ENCODE measurements at regions not wholly inside any gene's neighbourhood (a gene's known extent, or its start where the extent isn't known, plus 50 kb on each side); places are given as distances from the start of the nearest gene placed in this dataset.

DNA sequence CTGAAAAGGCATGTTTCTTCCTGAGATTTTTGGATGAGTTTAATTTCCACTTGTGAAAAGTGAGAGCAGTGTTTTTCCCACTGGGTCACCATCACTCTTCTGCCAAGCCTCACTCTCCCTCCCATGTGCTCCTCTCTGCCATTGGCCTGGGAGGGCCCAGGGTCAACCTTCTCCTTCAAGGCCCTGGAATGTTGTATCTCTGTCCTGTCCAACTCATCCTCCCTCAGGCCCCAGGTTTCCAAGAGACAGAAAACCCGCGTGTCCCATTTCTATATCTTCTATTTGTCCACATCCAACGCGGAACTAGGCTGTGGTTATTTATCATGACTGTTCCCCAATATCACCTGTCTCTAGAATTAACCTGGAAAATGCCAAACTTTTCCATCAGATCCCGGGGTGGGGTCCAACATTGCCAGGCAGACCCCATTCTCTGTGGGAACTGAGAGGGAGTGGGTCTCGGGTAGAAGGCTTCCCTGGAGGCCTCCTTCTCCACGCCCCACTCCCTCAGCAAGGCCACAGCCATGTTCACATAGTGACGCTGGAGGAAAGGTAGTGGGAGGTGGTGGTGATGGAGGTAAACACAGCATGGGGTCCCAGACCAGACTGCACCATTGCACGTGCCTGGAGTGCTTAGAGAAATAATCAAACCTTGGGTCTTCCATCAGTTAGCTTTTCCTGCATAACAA lies 173.5 kb downstream of the SCP2D1 start:
- peak overlapping the region; percentile 8 for H3K27ac ChIP-seq
- no peaks in the 10 kb centered on the region for H3K27me3 ChIP-seq
- TF ChIP-seq POLR2A (IDR thresholded peaks at IDR 0.05) (no peak), POLR2AphosphoS5 (IDR thresholded peaks at IDR 0.05) (no peak), EP300 (IDR thresholded peaks at IDR 0.05) (no peak)
- TF ChIP-seq, protein P1, sequence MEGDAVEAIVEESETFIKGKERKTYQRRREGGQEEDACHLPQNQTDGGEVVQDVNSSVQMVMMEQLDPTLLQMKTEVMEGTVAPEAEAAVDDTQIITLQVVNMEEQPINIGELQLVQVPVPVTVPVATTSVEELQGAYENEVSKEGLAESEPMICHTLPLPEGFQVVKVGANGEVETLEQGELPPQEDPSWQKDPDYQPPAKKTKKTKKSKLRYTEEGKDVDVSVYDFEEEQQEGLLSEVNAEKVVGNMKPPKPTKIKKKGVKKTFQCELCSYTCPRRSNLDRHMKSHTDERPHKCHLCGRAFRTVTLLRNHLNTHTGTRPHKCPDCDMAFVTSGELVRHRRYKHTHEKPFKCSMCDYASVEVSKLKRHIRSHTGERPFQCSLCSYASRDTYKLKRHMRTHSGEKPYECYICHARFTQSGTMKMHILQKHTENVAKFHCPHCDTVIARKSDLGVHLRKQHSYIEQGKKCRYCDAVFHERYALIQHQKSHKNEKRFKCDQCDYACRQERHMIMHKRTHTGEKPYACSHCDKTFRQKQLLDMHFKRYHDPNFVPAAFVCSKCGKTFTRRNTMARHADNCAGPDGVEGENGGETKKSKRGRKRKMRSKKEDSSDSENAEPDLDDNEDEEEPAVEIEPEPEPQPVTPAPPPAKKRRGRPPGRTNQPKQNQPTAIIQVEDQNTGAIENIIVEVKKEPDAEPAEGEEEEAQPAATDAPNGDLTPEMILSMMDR (IDR thresholded peaks at IDR 0.05) = no peak
- H3K36me3 ChIP-seq = no peaks in the 10 kb centered on the region
- no peak overlapping the region for H3K4me3 ChIP-seq
- H3K9me3 ChIP-seq = no peaks in the 10 kb centered on the region
- no peak for DNase-seq (ENCODE audit: low spot score in 2 of 2)
- 88% methylated on average over 9 of the region's 9 CpGs for WGBS
- H3K4me1 ChIP-seq = peaks cover 11% of the 10 kb centered on the region

DNA sequence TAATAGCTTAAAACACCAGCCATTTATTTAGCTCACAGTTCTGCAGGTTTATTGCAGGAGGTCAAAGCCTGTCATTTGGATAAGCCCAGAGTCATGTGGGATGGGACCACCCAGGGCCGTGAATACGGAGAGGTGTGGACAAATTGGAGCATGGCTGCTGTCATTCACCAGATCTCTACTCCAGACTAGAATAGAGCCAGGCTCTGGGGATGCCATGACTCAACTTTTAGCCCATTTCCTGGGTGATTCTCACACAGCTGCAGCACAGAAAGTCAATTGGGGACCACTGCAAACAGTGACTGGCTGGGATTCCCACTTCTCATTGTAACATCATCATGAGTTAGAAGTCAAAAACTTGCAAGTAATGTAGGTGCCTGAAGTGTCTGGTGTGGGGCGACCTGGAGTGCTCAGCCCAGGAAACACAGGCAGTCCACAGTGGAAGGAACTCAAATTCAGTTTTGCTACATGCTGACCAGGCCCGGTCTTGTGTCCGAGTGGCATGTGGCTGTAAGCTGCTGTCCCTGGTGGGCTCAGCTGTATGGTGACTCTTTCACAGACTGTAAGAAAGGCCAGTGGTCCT lies 174.3 kb downstream of the SCP2D1 start:
- no peaks in the 10 kb centered on the region for H3K27me3 ChIP-seq
- peaks cover 11% of the 10 kb centered on the region for H3K4me1 ChIP-seq
- no peaks in the 10 kb centered on the region for H3K9me3 ChIP-seq
- no peak overlapping the region for H3K4me3 ChIP-seq
- no peak overlapping the region for H3K27ac ChIP-seq
- TF ChIP-seq POLR2AphosphoS5 (IDR thresholded peaks at IDR 0.05) = no peak
- no peak for TF ChIP-seq EP300 (IDR thresholded peaks at IDR 0.05)
- TF ChIP-seq, protein P1 (IDR thresholded peaks at IDR 0.05) = no peak
- TF ChIP-seq POLR2A (IDR thresholded peaks at IDR 0.05) = no peak
- no peaks in the 10 kb centered on the region for H3K36me3 ChIP-seq
- no peak for DNase-seq (ENCODE audit: low spot score in 2 of 2)
- WGBS = 96% methylated on average over 5 of the region's 5 CpGs

DNA sequence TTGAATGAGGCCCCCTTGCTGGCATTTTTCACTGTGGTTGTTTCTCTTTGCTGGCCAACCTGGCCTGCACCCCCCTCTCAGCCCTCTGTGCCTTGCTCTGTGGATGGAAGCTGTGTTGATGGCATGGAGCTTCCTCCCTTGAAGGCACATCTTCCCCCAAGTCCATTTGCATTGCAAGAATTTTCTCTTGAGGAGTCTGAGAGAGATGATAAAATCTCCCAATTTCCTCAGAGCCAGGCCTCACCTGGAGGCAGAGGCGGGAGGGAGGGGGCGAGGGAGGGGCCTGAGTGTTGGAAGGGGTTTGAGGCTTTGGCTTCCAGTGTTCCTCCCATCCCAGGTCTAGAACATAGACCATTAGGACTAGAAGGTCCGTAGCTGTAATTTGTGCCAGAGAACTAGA lies 175.1 kb downstream of the SCP2D1 start:
- TF ChIP-seq, protein P1 (IDR thresholded peaks at IDR 0.05) = no peak
- no peak for TF ChIP-seq EP300 (IDR thresholded peaks at IDR 0.05)
- TF ChIP-seq POLR2A (IDR thresholded peaks at IDR 0.05) = no peak
- no peak for TF ChIP-seq POLR2AphosphoS5 (IDR thresholded peaks at IDR 0.05)
- Histone ChIP-seq H3K4me3 (no peak overlapping the region), H3K27ac (no peak overlapping the region), H3K27me3 (no peaks in the 10 kb centered on the region), H3K36me3 (no peaks in the 10 kb centered on the region), H3K4me1 (peaks cover 11% of the 10 kb centered on the region), H3K9me3 (no peaks in the 10 kb centered on the region)
- DNase-seq (ENCODE audit: low spot score in 2 of 2) = no peak
- WGBS = 90% methylated on average over 3 of the region's 3 CpGs

DNA sequence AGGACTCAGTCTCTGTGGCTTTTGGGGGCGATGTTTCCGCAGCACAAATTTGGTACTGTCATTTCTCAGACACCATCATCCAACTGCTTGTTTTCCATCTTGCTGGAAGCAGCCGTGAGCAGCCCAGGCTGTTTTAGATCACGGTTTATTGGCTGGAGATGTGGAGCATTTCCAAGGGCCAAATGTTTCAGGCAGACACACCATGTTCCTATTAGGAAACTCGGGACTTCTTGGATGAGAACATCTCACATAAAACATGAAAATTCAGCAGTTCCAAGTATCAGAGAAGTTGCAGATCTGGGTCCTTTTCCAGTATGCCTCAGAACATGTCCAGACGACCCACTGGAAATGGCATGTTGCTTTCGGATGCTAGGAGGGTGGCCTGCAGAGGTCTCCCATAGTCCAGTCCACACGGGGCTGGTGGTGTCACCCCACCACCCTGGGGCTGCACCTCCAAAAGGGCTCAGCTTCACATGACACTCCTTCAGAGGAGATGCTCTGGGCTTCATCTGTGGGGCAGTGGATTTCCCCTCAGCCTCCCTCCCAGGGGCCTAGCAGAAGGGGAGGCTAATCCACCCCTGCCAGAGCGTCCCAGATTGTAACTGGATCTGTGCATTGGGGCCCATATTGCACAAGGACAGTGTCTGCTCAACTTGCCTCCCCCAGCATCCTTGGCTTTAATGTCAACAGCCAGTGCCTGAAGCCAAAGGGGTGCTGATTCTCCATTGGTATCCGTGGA lies 176.3 kb downstream of the SCP2D1 start:
- 34% methylated on average over 9 of the region's 10 CpGs for WGBS
- H3K9me3 ChIP-seq = no peaks in the 10 kb centered on the region
- peaks cover 11% of the 10 kb centered on the region for H3K4me1 ChIP-seq
- H3K36me3 ChIP-seq = no peaks in the 10 kb centered on the region
- DNase-seq (ENCODE audit: low spot score in 2 of 2) = no peak
- H3K4me3 ChIP-seq = no peak overlapping the region
- TF ChIP-seq POLR2AphosphoS5 (IDR thresholded peaks at IDR 0.05) = peak in 1 of 3 donors; percentile 30
- TF ChIP-seq, protein P1 (IDR thresholded peaks at IDR 0.05) = no peak
- H3K27ac ChIP-seq = peak overlapping the region; percentile 36
- no peaks in the 10 kb centered on the region for H3K27me3 ChIP-seq

DNA sequence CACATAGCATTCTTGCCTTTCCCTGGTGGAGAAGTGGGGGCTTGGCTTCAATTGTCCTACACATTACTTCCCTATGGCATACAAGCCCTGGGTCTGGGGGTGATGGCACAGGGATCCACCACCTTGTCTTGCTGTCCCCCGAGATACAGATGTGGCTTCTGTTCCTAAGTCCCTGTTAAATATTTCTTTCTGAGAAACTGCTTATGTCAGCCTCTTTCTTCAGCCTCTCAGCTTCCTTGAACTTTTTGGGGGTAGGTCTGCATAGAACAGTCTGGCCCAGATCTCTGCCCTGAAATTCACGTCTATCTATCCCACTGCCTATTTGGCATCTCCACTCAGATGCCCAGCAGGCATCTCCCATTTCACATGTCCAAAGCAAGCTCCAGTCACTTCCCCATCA lies 177.4 kb downstream of the SCP2D1 start:
- no peaks in the 10 kb centered on the region for H3K27me3 ChIP-seq
- no peaks in the 10 kb centered on the region for H3K36me3 ChIP-seq
- no peak overlapping the region for H3K4me3 ChIP-seq
- DNase-seq (ENCODE audit: low spot score in 2 of 2) = no peak
- no peaks in the 10 kb centered on the region for H3K9me3 ChIP-seq
- H3K27ac ChIP-seq = no peak overlapping the region
- TF ChIP-seq POLR2A (IDR thresholded peaks at IDR 0.05) (no peak), POLR2AphosphoS5 (IDR thresholded peaks at IDR 0.05) (no peak), EP300 (IDR thresholded peaks at IDR 0.05) (no peak)
- TF ChIP-seq, protein P1 (IDR thresholded peaks at IDR 0.05) = no peak
- H3K4me1 ChIP-seq = peaks cover 11% of the 10 kb centered on the region
- WGBS = 78% methylated on average over 2 of the region's 2 CpGs
